ENCODE measurements at regions not wholly inside any gene's neighbourhood (a gene's known extent, or its start where the extent isn't known, plus 50 kb on each side); places are given as distances from the start of the nearest gene placed in this dataset.
"Not testable (repeated sequence)": the region's sequence is repeated elsewhere in the genome, so short reads cannot be mapped to it uniquely, and the experiment has no call there.

DNA sequence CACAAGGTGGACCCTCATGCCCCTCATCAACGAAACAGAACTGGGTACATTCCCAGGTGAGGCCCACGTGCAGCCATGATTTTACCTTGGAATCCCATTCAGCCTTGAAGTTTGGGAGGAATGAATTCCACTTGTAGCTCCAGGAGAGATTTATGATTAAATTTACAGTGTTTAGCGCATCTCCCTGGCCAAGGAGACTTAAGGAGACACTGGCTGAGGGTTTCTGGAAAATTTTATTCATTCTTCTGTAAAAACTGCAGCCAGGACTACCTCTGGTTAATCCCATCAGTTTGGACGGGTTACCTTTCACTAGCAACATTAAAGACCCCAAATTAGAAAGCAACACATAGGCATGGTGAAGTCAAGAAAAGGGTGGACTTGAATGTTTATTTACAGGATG lies 87.2 kb upstream of the SMURF2 start:
- no peaks in the 10 kb centered on the region for H3K9me3 ChIP-seq (ENCODE audit: low read length)
- no peak overlapping the region for H3K9ac ChIP-seq (ENCODE audit: low read length)
- H3K4me3 ChIP-seq (ENCODE audit: low read length), result no peak overlapping the region
- no peaks in the 10 kb centered on the region for H3K27me3 ChIP-seq (ENCODE audit: low read length)
- H3K4me1 ChIP-seq (ENCODE audit: low read length), result no peaks in the 10 kb centered on the region
- no peak for DNase-seq
- no peaks in the 10 kb centered on the region for H3K9me2 ChIP-seq (replicated peaks; ENCODE audit: insufficient read depth, low read length)
- H3K4me2 ChIP-seq (ENCODE audit: low read depth, low read length, poor library complexity, severe bottlenecking), result no peak overlapping the region
- H3K36me3 ChIP-seq (ENCODE audit: insufficient read depth, low read length), result peaks cover 5% of the 10 kb centered on the region; the same call in 1 of the 2 replicates
- H3K27ac ChIP-seq (ENCODE audit: low read length), result no peak overlapping the region
- no peaks in the 10 kb centered on the region for H3K79me2 ChIP-seq (ENCODE audit: low read length)
- H4K20me1 ChIP-seq (ENCODE audit: insufficient read depth, low read depth, low read length), result no peaks in the 10 kb centered on the region
- H2AFZ ChIP-seq (ENCODE audit: low read length), result no peak overlapping the region

DNA sequence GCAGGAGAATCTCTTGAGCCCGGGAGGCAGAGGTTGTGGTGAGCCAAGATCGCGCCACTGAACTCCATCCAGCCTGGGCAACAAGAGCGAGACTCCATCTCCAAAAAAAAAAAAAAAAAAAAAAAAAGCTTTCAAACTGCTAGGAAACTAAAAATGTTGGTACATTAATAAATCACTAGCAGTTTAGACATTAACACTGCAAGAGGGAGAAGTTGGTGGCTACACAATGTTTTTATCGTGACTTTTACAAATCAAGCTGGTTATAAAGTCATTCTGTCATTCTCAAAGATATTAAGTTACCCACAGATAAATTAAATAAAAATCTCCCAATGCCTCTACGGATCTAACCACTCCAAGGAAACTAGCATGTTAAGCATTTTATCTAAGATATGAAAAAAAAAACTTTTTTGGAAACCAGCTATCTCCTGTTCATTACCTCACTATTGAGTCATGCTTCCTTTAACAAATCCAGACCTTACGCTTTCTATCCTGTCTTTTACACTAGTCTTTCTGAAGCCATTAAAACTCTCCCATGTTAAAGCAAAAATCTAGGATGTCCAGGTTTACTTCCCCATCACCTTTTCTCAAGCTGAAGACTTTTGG lies 85.9 kb upstream of the SMURF2 start:
- no peak for DNase-seq
- H3K4me2 ChIP-seq (ENCODE audit: low read depth, low read length, poor library complexity, severe bottlenecking), result no peak overlapping the region
- no peaks in the 10 kb centered on the region for H3K9me3 ChIP-seq (ENCODE audit: low read length)
- no peak overlapping the region for H3K9ac ChIP-seq (ENCODE audit: low read length)
- no peak overlapping the region for H2AFZ ChIP-seq (ENCODE audit: low read length)
- H3K27ac ChIP-seq (ENCODE audit: low read length), result no peak overlapping the region
- no peaks in the 10 kb centered on the region for H3K4me1 ChIP-seq (ENCODE audit: low read length)
- no peaks in the 10 kb centered on the region for H3K79me2 ChIP-seq (ENCODE audit: low read length)
- no peaks in the 10 kb centered on the region for H3K9me2 ChIP-seq (replicated peaks; ENCODE audit: insufficient read depth, low read length)
- no peak overlapping the region for H3K4me3 ChIP-seq (ENCODE audit: low read length)
- H3K27me3 ChIP-seq (ENCODE audit: low read length), result no peaks in the 10 kb centered on the region
- peaks cover 5% of the 10 kb centered on the region; the same call in 1 of the 2 replicates for H3K36me3 ChIP-seq (ENCODE audit: insufficient read depth, low read length)
- no peaks in the 10 kb centered on the region for H4K20me1 ChIP-seq (ENCODE audit: insufficient read depth, low read depth, low read length)

DNA sequence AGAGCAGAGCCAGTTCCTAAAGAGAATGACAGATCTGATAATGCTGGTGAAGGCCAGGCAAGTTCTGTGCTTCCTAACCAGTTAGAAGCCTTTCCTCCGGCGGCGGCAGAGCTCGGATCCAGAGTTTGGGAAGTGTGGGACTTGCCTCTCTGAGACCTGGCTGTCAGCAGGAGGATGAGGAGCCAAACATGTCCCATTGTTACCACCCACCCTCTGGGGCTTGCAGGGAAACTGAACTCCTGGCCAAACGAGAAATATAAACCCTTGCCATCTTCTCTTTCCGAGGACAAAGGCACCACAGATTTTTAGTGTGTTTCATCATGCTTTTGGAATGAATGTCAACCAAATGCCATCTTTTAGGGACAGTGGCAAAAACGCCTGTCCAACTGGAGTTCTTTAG lies 80.2 kb upstream of the SMURF2 start:
- H4K20me1 ChIP-seq (ENCODE audit: insufficient read depth, low read depth, low read length), result no peaks in the 10 kb centered on the region
- no peaks in the 10 kb centered on the region for H3K27me3 ChIP-seq (ENCODE audit: low read length)
- no peak overlapping the region for H3K9ac ChIP-seq (ENCODE audit: low read length)
- H3K4me3 ChIP-seq (ENCODE audit: low read length), result no peak overlapping the region
- DNase-seq, result no peak
- H3K9me2 ChIP-seq (replicated peaks; ENCODE audit: insufficient read depth, low read length), result no peaks in the 10 kb centered on the region
- no peaks in the 10 kb centered on the region for H3K9me3 ChIP-seq (ENCODE audit: low read length)
- H3K4me1 ChIP-seq (ENCODE audit: low read length), result no peaks in the 10 kb centered on the region
- no peak overlapping the region for H3K4me2 ChIP-seq (ENCODE audit: low read depth, low read length, poor library complexity, severe bottlenecking)
- H2AFZ ChIP-seq (ENCODE audit: low read length), result no peak overlapping the region
- H3K79me2 ChIP-seq (ENCODE audit: low read length), result no peaks in the 10 kb centered on the region
- no peak overlapping the region for H3K27ac ChIP-seq (ENCODE audit: low read length)
- no peaks in the 10 kb centered on the region for H3K36me3 ChIP-seq (ENCODE audit: insufficient read depth, low read length)

DNA sequence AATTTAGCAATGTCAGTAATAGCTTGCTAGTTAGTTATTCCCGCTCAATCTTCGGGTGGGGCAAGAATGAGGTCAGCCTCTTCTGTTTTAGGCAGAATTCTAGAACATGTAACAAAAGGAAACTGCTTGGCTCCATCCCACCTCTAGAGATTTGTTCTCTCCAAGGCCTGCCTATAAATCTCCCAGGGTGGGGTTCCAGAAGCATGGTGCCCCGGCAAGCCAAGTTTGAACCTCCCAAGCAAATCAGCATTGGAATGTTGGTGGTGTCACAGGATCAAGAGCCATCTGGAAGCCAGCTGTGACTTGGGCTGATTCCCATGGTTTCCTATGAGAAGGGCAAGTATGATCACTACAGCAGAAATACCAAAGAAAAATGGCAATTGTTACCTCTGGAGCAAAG lies 79.8 kb upstream of the SMURF2 start:
- H3K79me2 ChIP-seq (ENCODE audit: low read length); DNase-seq; H3K36me3 ChIP-seq (ENCODE audit: insufficient read depth, low read length); H3K27ac ChIP-seq (ENCODE audit: low read length); H4K20me1 ChIP-seq (ENCODE audit: insufficient read depth, low read depth, low read length); H3K9me2 ChIP-seq (replicated peaks; ENCODE audit: insufficient read depth, low read length); H3K4me3 ChIP-seq (ENCODE audit: low read length); H2AFZ ChIP-seq (ENCODE audit: low read length); H3K9me3 ChIP-seq (ENCODE audit: low read length); H3K9ac ChIP-seq (ENCODE audit: low read length); H3K27me3 ChIP-seq (ENCODE audit: low read length); H3K4me2 ChIP-seq (ENCODE audit: low read depth, low read length, poor library complexity, severe bottlenecking); H3K4me1 ChIP-seq (ENCODE audit: low read length): not testable (repeated sequence)

DNA sequence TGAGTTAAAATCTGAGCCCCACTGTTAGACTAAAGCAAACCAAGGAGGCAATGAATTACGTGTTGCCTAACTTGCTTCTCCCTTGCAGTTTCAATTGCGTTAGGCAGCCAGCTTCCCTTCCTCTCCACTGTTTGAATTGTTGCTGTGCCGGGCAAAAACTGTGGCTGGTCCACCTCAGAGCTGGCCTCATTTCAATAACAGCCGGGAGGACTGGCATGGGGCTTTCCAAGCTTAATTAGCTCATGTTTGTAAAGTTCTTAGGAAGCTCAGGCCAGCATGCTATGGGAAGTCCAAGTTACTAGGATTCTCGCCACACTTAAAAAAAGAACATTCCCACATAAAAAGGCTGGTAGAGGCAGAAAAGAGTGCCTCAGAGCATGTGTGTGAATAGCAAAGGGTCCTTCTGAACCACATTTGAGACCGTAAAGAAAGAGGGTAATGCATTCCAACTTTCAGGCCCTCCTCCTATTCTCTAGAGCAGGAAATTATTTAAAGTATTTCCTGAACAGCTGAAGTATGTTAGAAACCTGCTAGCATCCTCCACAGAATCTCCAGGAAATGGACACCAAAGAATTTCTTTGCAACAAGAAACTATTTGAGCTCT lies 79.0 kb upstream of the SMURF2 start:
- H3K27ac ChIP-seq (ENCODE audit: low read length), result no peak overlapping the region
- no peak overlapping the region for H3K4me2 ChIP-seq (ENCODE audit: low read depth, low read length, poor library complexity, severe bottlenecking)
- H3K9me3 ChIP-seq (ENCODE audit: low read length), result no peaks in the 10 kb centered on the region
- no peaks in the 10 kb centered on the region for H3K9me2 ChIP-seq (replicated peaks; ENCODE audit: insufficient read depth, low read length)
- H3K4me3 ChIP-seq (ENCODE audit: low read length), result no peak overlapping the region
- H3K4me1 ChIP-seq (ENCODE audit: low read length), result no peaks in the 10 kb centered on the region
- H3K9ac ChIP-seq (ENCODE audit: low read length), result no peak overlapping the region
- no peak for DNase-seq
- H3K79me2 ChIP-seq (ENCODE audit: low read length), result no peaks in the 10 kb centered on the region
- no peaks in the 10 kb centered on the region for H4K20me1 ChIP-seq (ENCODE audit: insufficient read depth, low read depth, low read length)
- H3K27me3 ChIP-seq (ENCODE audit: low read length), result no peaks in the 10 kb centered on the region
- H2AFZ ChIP-seq (ENCODE audit: low read length), result no peak overlapping the region
- no peaks in the 10 kb centered on the region for H3K36me3 ChIP-seq (ENCODE audit: insufficient read depth, low read length)

DNA sequence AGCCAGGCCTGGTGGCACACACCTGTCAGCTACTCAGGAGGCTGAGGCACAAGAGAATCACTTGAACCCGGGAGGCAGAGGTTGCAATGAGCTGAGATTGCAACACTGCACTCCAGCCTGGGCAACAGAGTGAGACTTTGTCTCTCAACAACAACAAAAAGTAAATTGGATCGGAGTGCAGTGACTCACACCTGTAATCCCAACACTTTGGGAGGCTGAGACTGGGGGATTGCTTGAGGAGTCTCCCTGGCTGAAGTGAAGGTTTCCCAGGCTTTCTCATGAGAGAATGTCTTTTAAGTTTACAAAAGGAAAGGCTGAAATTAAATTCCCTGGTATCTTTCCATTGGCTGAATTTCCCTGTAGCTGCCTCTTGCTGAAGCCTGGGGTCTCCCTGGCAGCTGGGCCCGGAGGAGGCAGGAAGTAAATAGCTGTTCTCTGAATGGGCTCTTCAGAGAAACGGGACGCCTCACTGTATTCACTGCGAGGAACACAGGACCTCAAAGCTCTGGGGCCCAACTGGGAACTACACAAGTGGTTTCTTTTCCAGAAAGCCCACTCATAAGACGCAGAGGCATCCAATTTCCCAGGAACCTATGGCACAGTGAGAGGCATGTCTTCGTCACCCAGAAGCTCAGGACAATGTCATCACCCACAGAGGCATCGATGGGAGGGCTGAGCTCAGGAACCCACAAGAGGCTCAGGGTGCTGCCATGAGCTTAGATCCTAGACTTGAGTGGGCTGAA lies 77.4 kb upstream of the SMURF2 start:
- no peaks in the 10 kb centered on the region for H3K36me3 ChIP-seq (ENCODE audit: insufficient read depth, low read length)
- H3K4me1 ChIP-seq (ENCODE audit: low read length), result no peaks in the 10 kb centered on the region
- H3K79me2 ChIP-seq (ENCODE audit: low read length), result no peaks in the 10 kb centered on the region
- no peak overlapping the region for H3K4me3 ChIP-seq (ENCODE audit: low read length)
- DNase-seq, result no peak
- no peaks in the 10 kb centered on the region for H3K9me3 ChIP-seq (ENCODE audit: low read length)
- no peak overlapping the region for H3K27ac ChIP-seq (ENCODE audit: low read length)
- no peak overlapping the region for H2AFZ ChIP-seq (ENCODE audit: low read length)
- H4K20me1 ChIP-seq (ENCODE audit: insufficient read depth, low read depth, low read length), result no peaks in the 10 kb centered on the region
- no peak overlapping the region for H3K9ac ChIP-seq (ENCODE audit: low read length)
- H3K9me2 ChIP-seq (replicated peaks; ENCODE audit: insufficient read depth, low read length), result no peaks in the 10 kb centered on the region
- H3K27me3 ChIP-seq (ENCODE audit: low read length), result no peaks in the 10 kb centered on the region
- H3K4me2 ChIP-seq (ENCODE audit: low read depth, low read length, poor library complexity, severe bottlenecking), result no peak overlapping the region

DNA sequence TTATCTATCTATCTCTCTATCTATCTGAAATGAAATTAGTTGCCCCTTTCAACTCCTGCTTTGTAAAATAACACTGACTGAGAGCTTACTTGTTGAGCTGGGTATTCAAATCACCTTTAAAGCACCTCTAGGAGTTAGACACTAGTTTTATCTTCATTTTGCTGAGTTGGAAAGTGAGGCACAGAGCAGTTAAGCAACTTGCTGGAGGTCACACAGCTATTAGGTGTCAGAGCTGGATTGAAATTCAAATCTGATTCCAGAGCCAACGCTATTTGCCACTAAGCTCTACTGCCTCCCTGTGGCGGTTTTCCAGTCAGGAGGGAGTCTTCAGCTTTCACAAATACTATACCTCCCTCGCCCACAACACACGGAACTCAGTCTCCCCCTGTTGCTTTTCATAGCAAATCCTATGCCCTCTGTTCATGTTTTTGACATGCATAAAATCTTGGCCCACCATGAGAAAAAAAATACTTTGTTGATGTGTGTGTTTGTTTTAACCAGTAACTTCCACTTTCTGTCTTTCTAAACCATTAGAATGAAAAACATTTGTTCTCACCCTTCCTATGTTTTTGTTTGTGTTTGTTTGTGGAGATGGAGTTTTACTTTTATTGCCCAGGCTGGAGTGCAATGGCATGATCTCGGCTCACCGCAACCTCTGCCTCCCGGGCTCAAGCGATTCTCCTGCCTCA lies 74.8 kb upstream of the SMURF2 start:
- Histone ChIP-seq H3K9me3 (ENCODE audit: low read length) (no peaks in the 10 kb centered on the region), H3K79me2 (ENCODE audit: low read length) (no peaks in the 10 kb centered on the region), H3K27ac (ENCODE audit: low read length) (no peak overlapping the region), H3K4me2 (ENCODE audit: low read depth, low read length, poor library complexity, severe bottlenecking) (no peak overlapping the region), H3K9ac (ENCODE audit: low read length) (no peak overlapping the region), H3K36me3 (ENCODE audit: insufficient read depth, low read length) (no peaks in the 10 kb centered on the region), H4K20me1 (ENCODE audit: insufficient read depth, low read depth, low read length) (no peaks in the 10 kb centered on the region), H3K4me1 (ENCODE audit: low read length) (no peaks in the 10 kb centered on the region), H3K9me2 (replicated peaks; ENCODE audit: insufficient read depth, low read length) (no peaks in the 10 kb centered on the region), H3K4me3 (ENCODE audit: low read length) (no peak overlapping the region), H3K27me3 (ENCODE audit: low read length) (no peaks in the 10 kb centered on the region), H2AFZ (ENCODE audit: low read length) (no peak overlapping the region)
- DNase-seq, result peak; percentile 67

DNA sequence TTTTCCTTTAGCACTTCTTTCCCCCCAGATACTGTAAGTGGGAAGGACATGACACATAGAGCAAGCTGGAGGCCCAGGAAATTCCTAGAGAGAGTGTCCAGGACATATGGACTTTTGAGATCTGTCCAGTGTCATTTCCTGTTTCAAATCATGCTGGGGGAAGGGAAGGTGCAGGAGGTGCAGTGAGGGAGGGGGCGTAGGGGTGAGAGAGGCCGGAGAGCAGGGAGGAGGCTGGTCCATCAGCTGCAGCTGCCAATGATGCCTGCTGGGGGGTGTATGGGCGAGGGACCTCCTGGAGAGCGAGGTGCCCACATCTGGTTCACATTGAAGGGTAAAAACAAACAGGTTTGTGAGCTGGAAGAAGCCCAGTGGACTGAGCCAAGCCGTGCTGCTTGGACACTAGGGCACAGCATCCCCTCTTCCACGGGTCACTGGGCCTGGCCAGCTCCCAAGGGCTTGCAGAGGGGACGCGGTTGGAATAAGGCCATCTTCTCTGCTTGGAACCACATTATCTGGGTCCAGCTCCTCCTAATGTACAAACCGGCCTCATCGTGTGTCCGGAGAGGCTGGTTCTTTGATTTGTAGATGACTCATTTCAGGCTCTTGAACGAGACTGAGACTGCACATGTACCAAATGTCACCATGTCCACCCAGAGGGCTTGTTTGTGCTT lies 70.4 kb upstream of the SMURF2 start:
- no peaks in the 10 kb centered on the region for H3K27me3 ChIP-seq (ENCODE audit: low read length)
- no peaks in the 10 kb centered on the region for H4K20me1 ChIP-seq (ENCODE audit: insufficient read depth, low read depth, low read length)
- H3K9me2 ChIP-seq (replicated peaks; ENCODE audit: insufficient read depth, low read length), result no peaks in the 10 kb centered on the region
- H3K9me3 ChIP-seq (ENCODE audit: low read length), result no peaks in the 10 kb centered on the region
- no peaks in the 10 kb centered on the region for H3K4me1 ChIP-seq (ENCODE audit: low read length)
- DNase-seq, result no peak
- no peak overlapping the region for H3K4me2 ChIP-seq (ENCODE audit: low read depth, low read length, poor library complexity, severe bottlenecking)
- no peaks in the 10 kb centered on the region for H3K36me3 ChIP-seq (ENCODE audit: insufficient read depth, low read length)
- H2AFZ ChIP-seq (ENCODE audit: low read length), result no peak overlapping the region
- no peak overlapping the region for H3K4me3 ChIP-seq (ENCODE audit: low read length)
- no peak overlapping the region for H3K27ac ChIP-seq (ENCODE audit: low read length)
- H3K79me2 ChIP-seq (ENCODE audit: low read length), result no peaks in the 10 kb centered on the region
- no peak overlapping the region for H3K9ac ChIP-seq (ENCODE audit: low read length)
